AG09319 (cell line): ENCODE measurements at regions not wholly inside any gene's neighbourhood (a gene's known extent, or its start where the extent isn't known, plus 50 kb on each side); places are given as distances from the start of the nearest gene placed in this dataset.
"Not testable (repeated sequence)": the region's sequence is repeated elsewhere in the genome, so short reads cannot be mapped to it uniquely, and the experiment has no call there.

Source experiments
- DNase-seq: peaks from one replicate; pipeline ENCODE4 v3.0.0-alpha.2; 2010; ENCODE audit warnings: low read depth; ENCODE audit errors: extremely low read depth
- CTCF ChIP-seq: IDR thresholded peaks from 2 replicates; pipeline ENCODE4 v1.5.1; 2011; ENCODE audit warnings: low read depth, mild to moderate bottlenecking, inconsistent platforms, low read length, moderate library complexity

GRCh38 chr10:120022357-120022756 lies 129.8 kb downstream of the SEC23IP start:
- DNase-seq = no peak
- no peak for TF ChIP-seq CTCF

DNA sequence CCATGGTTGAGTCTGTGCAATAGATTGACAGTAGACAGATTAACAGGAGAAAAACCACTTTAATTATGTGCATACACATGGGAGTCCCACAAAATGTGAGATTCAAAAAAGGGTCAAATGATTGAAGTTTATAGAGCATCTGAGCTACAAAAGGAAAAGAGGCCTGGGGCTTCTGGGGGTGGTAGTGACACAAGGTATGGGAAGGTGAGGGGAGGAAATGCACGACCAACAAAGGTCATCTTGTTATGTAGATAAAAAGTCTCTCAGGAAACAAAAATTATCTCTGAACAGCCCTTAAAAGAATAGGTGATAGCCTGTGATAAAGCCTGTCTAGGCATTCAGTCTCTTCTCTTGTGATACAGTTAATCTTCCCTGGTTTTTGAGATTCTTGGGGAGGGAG lies 141.7 kb downstream of the SEC23IP start:
- DNase-seq = no peak

GRCh38 chr10:120039046-120039445 lies 146.5 kb downstream of the SEC23IP start:
- no peak for DNase-seq
- no peak for TF ChIP-seq CTCF

More for the DNA sequence above, 141.7 kb downstream of the SEC23IP start:
- no peak for TF ChIP-seq CTCF

GRCh38 chr10:120039826-120040225 lies 147.3 kb downstream of the SEC23IP start:
- no peak for TF ChIP-seq CTCF
- no peak for DNase-seq

DNA sequence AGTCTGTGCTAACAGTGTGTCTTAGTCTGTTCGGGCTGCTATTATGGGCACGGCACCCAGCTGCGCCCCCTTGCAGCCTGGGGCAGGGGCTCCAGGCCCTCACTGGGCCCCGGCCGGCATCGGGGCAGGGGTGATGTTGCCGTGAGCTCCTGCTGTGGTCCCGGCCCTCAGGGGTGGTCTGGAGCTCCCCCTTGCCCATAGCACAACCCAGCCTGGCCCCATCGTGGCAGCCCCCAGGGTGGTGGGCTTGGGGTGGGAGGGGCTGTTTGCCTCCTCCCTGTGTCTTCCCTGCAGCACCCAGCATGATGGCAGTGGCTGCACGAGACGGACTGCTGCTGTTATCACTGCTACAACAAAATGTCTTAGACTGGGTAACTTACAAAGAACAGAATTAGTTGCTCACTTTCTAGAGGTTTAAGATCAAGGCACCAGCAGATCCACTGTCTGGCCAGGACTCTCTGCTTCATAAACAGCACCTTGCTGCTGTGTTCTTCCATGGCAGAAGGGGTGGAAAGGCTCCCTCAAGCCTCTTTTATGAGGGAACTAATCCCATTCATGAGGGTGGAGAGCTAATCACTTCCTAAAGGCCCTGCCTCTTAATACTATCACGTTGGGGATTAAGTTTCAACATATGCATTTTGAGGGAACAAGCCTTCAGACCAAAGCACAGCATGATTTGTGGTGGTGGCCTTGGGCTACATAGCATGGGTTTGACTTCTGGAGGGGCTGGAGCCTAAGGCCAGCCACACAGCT lies 149.5 kb downstream of the SEC23IP start:
- TF ChIP-seq CTCF = no peak
- no peak for DNase-seq

DNA sequence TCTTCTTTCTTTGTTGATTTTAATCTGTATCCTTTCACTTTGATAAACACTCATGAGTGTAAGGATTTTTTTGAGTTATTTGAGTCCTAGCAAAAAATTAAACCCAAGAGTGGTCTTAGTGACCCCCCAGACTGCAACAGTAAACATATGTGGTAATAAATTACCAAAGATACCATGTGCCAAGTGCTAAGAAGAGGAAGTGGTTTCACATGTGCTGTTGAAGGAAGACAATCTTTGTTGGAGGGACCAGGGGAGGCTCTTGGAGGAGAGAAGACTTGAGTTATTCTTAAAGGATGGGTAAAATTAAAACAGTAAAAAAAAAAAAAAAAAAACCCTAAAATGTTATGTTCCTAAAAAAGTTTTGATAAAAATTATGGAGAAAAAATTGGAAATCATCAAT lies 150.2 kb downstream of the SEC23IP start:
- no peak for TF ChIP-seq CTCF
- no peak for DNase-seq

DNA sequence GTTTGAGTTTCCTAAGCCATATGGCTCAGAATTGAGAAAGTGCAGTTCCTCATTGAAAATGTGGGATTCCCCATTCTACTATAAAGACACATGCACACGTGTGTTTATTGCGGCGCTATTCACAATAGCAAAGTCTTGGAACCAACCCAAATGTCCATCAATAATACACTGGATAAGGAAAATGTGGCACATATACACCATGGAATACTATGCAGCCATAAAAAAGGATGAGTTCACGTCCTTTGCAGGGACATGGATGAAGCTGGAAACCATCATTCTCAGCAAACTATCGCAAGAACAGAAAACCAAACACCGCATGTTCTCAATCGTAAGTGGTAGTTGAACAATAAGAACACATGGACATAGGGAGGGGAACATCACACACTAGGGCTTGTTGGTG lies 154.8 kb downstream of the SEC23IP start:
- not testable (repeated sequence) for DNase-seq

- DNase-seq = no peak
- no peak for TF ChIP-seq CTCF
These were observed 155.4 kb downstream of the SEC23IP start for GRCh38 chr10:120047926-120048325.
